GM21619 (cell line): ENCODE measurements at regions not wholly inside any gene's neighbourhood (a gene's known extent, or its start where the extent isn't known, plus 50 kb on each side); places are given as distances from the start of the nearest gene placed in this dataset.
"Not testable (repeated sequence)": the region's sequence is repeated elsewhere in the genome, so short reads cannot be mapped to it uniquely, and the experiment has no call there.

Source experiments
- ATAC-seq: cut with Tn5 transposase; IDR thresholded peaks from one replicate; pipeline ENCODE4 v1.9.1; 2021; ENCODE audit not compliant: unreplicated experiment

- no peak for ATAC-seq
These were observed 158.1 kb upstream of the ARHGAP42 start for GRCh38 chr11:100528872-100529416.

GRCh38 chr11:100531290-100531689 is 155.8 kb upstream of the ARHGAP42 start:
- ATAC-seq: not testable (repeated sequence)

GRCh38 chr11:100536979-100537378 is 150.1 kb upstream of the ARHGAP42 start:
- no peak for ATAC-seq

- no peak for ATAC-seq
These were observed 143.7 kb upstream of the ARHGAP42 start for GRCh38 chr11:100543386-100543785.

- ATAC-seq: no peak
These were observed 141.5 kb upstream of the ARHGAP42 start for GRCh38 chr11:100545556-100545955.

GRCh38 chr11:100545970-100546369 is 141.1 kb upstream of the ARHGAP42 start:
- no peak for ATAC-seq

- ATAC-seq: no peak
These were observed 140.4 kb upstream of the ARHGAP42 start for GRCh38 chr11:100546714-100547113.

GRCh38 chr11:100550298-100550697 is 136.8 kb upstream of the ARHGAP42 start:
- no peak for ATAC-seq

GRCh38 chr11:100550912-100551632 is 136.0 kb upstream of the ARHGAP42 start:
- no peak for ATAC-seq

GRCh38 chr11:100555931-100556330 is 131.2 kb upstream of the ARHGAP42 start:
- ATAC-seq: no peak

GRCh38 chr11:100556781-100557180 is 130.3 kb upstream of the ARHGAP42 start:
- no peak for ATAC-seq

- no peak for ATAC-seq
These were observed 129.1 kb upstream of the ARHGAP42 start for GRCh38 chr11:100557830-100558611.

- no peak for ATAC-seq
These were observed 126.5 kb upstream of the ARHGAP42 start for GRCh38 chr11:100560606-100561005.

GRCh38 chr11:100561323-100561722 is 125.8 kb upstream of the ARHGAP42 start:
- ATAC-seq: no peak

- ATAC-seq: no peak
These were observed 125.0 kb upstream of the ARHGAP42 start for GRCh38 chr11:100562128-100562527.

GRCh38 chr11:100563541-100564280 is 123.4 kb upstream of the ARHGAP42 start:
- ATAC-seq: no peak

GRCh38 chr11:100573911-100574513 is 113.1 kb upstream of the ARHGAP42 start:
- no peak for ATAC-seq

- no peak for ATAC-seq
These were observed 112.0 kb upstream of the ARHGAP42 start for GRCh38 chr11:100574894-100575769.

- ATAC-seq: peak; percentile 94
These were observed 111.0 kb upstream of the ARHGAP42 start for GRCh38 chr11:100575860-100576717.
